DND-41 (cell line): ENCODE measurements at regions not wholly inside any gene's neighbourhood (a gene's known extent, or its start where the extent isn't known, plus 50 kb on each side); places are given as distances from the start of the nearest gene placed in this dataset.

Experiments
- ATAC-seq: fragments of 200-7000 bp; cut with Tn5 transposase; 3 replicates; pipeline ENCODE4 v1.9.1; 2021; ENCODE audit warnings: low read depth; ENCODE audit not compliant: insufficient read depth
- DNase-seq: peaks from one replicate; pipeline ENCODE4 v3.0.0-alpha.2; 2020
- H2AFZ ChIP-seq: 2 replicates; pipeline ENCODE4 v1.6.0; 2012; ENCODE audit warnings: low read depth, low read length
- H3K27ac ChIP-seq: 2 replicates; pipeline ENCODE4 v1.5.1; 2012; ENCODE audit warnings: low read length, inconsistent platforms
- H3K27me3 ChIP-seq: fragments of 200-600 bp; sonication (generic); 2 replicates; pipeline ENCODE4 v1.6.0; 2012; ENCODE audit warnings: low read length, mild to moderate bottlenecking, inconsistent platforms; ENCODE audit not compliant: insufficient read depth, poor library complexity
- H3K36me3 ChIP-seq: 2 replicates; pipeline ENCODE4 v1.5.1; 2012; ENCODE audit warnings: low read length, inconsistent platforms; ENCODE audit not compliant: insufficient read depth
- H3K4me1 ChIP-seq: 2 replicates; pipeline ENCODE4 v1.5.1; 2012; ENCODE audit warnings: mild to moderate bottlenecking, low read length; ENCODE audit not compliant: insufficient read depth
- H3K4me2 ChIP-seq: 2 replicates; pipeline ENCODE4 v1.6.0; 2012; ENCODE audit warnings: mild to moderate bottlenecking, moderate library complexity, low read length, inconsistent platforms; ENCODE audit not compliant: insufficient read depth
- H3K4me3 ChIP-seq, 2 experiments: fragments of 200-600 bp in 1 of 2; shearing (Covaris generic) in 1 of 2; 2 replicates each; pipeline ENCODE4 v1.5.1; 2012 to 2016; ENCODE audit warnings: inconsistent platforms in 2 of 2, low read length in 2 of 2, mild to moderate bottlenecking in 2 of 2, low read depth in 1 of 2, moderate library complexity in 1 of 2
- H3K79me2 ChIP-seq: 2 replicates; pipeline ENCODE4 v1.6.0; 2012; ENCODE audit warnings: low read length, inconsistent platforms; ENCODE audit not compliant: insufficient read depth
- H3K9ac ChIP-seq: 2 replicates; pipeline ENCODE4 v1.6.0; 2012; ENCODE audit warnings: low read depth, mild to moderate bottlenecking, inconsistent platforms, low read length, moderate library complexity
- H3K9me3 ChIP-seq: 2 replicates; pipeline ENCODE4 v1.5.1; 2012; ENCODE audit warnings: low read length, moderate library complexity, mild to moderate bottlenecking, inconsistent platforms; ENCODE audit not compliant: insufficient read depth, severe bottlenecking
- H4K20me1 ChIP-seq: 2 replicates; pipeline ENCODE4 v1.6.0; 2012; ENCODE audit warnings: low read length; ENCODE audit not compliant: insufficient read depth
- CTCF ChIP-seq: IDR thresholded peaks from 2 replicates; pipeline ENCODE4 v1.5.1; 2012; ENCODE audit warnings: borderline replicate concordance, low read length, moderate library complexity, mild to moderate bottlenecking; ENCODE audit not compliant: poor library complexity, severe bottlenecking; ENCODE audit errors: extremely low read depth
- EZH2 ChIP-seq: IDR thresholded peaks from 3 replicates; pipeline ENCODE4 v1.6.1; 2012; ENCODE audit warnings: borderline replicate concordance, low read depth, mild to moderate bottlenecking, moderate library complexity, low read length, inconsistent platforms; ENCODE audit not compliant: severe bottlenecking

DNA sequence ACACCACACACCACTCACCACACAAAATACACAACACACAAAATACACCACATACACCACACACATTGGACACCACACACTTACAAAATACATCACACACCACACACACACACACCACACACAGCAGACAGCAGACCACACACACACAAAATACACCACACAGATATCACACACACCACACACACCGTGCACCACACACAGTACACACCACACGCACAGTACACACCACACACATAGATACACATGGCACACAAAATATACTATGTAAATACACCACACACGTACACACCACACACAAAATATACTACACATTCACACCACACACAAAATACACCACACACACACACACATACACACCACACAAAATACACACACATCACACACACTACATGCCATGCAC, 1243.5 kb downstream of the BRD1 start:
- no peak overlapping the region for H2AFZ ChIP-seq
- H4K20me1 ChIP-seq: no peaks in the 10 kb centered on the region
- no peaks in the 10 kb centered on the region for H3K9me3 ChIP-seq
- no peaks in the 10 kb centered on the region for H3K4me1 ChIP-seq
- no peak overlapping the region for H3K9ac ChIP-seq
- no peak for ATAC-seq
- no peaks in the 10 kb centered on the region for H3K36me3 ChIP-seq
- H3K79me2 ChIP-seq: no peaks in the 10 kb centered on the region
- H3K4me2 ChIP-seq: no peak overlapping the region
- no peak overlapping the region for H3K27ac ChIP-seq
- no peak overlapping the region for H3K4me3 ChIP-seq
- TF ChIP-seq CTCF: no peak
- no peak for TF ChIP-seq EZH2
- DNase-seq: no peak
- H3K27me3 ChIP-seq: no peaks in the 10 kb centered on the region

DNA sequence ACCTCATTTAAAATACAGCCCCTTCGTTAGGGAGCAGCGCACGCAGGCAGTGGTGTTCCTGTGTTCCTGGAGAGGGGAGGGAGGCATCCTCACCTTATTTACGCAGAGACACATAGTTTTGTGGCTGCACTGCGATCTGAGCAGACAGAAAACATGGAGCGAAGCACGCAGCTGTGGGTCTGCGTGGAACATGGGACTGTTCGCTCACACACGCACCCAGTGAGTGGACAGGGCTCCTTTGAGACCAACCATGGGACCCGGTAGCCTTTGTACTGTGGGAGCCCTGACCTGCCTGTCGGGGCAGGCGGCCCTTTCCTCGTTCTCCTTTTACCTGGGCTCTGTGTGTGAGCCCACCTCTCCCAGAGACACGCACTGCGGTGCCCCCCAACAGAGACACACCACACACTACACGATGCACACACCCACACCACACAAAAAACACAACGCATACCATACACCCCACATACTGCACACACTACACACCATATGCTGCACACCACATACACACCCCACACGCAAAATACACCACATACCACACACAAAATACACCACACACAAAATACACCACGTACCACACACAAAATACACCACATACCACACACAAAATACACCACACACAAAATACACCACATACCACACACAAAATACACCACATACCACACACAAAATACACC, 1245.7 kb downstream of the BRD1 start:
- H3K36me3 ChIP-seq: no peaks in the 10 kb centered on the region
- H3K9ac ChIP-seq: no peak overlapping the region
- H3K79me2 ChIP-seq: no peaks in the 10 kb centered on the region
- no peaks in the 10 kb centered on the region for H3K4me1 ChIP-seq
- no peak overlapping the region for H3K4me3 ChIP-seq
- no peaks in the 10 kb centered on the region for H4K20me1 ChIP-seq
- H3K27me3 ChIP-seq: no peaks in the 10 kb centered on the region
- ATAC-seq (peak; percentile 45; the same call in 2 of the 3 replicates), DNase-seq (no peak)
- no peaks in the 10 kb centered on the region for H3K9me3 ChIP-seq
- H3K4me2 ChIP-seq: no peak overlapping the region
- TF ChIP-seq EZH2 (no peak), CTCF (no peak)
- no peak overlapping the region for H3K27ac ChIP-seq
- H2AFZ ChIP-seq: no peak overlapping the region

DNA sequence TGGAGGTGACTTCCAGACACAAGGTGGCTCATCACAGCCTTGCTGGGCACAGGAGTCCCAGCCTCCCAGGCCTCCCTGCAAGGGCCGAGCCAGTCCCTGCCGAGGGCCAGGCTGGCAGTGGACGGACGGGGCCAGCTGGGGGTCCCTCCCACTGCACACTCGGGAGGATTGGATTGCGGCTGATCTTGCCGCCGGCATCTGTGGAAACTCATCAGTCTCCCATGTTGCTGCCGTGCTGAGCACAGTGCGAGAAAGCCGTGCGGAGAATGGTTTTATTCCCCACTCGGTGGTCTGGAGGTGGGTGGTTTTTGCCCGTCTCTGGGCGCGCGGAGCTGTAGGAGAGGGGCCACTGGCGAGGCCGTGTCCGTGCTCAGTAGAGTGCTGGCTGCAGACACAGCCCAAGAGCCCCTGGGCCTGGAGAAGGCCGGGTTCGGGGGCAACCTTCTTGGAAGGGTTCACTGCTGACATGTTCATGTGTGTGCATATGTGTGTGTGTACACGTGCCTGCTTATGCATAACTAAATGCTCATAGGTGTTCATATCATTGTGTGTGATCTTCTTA, 1246.4 kb downstream of the BRD1 start:
- Histone ChIP-seq H3K9me3 (no peaks in the 10 kb centered on the region), H3K9ac (no peak overlapping the region), H3K4me3 (no peak overlapping the region), H3K4me1 (no peaks in the 10 kb centered on the region), H2AFZ (no peak overlapping the region), H3K79me2 (no peaks in the 10 kb centered on the region), H3K4me2 (no peak overlapping the region), H3K27me3 (no peaks in the 10 kb centered on the region), H3K36me3 (no peaks in the 10 kb centered on the region), H3K27ac (no peak overlapping the region), H4K20me1 (no peaks in the 10 kb centered on the region)
- peak; percentile 24; the same call in 1 of the 3 replicates for ATAC-seq
- TF ChIP-seq EZH2: no peak
- DNase-seq: no peak

GRCh38 chr22:48580481-48580970, 1247.1 kb downstream of the BRD1 start:
- Histone ChIP-seq H3K4me2 (no peak overlapping the region), H2AFZ (no peak overlapping the region), H3K9ac (no peak overlapping the region), H3K9me3 (no peaks in the 10 kb centered on the region), H4K20me1 (no peaks in the 10 kb centered on the region), H3K4me3 (no peak overlapping the region), H3K4me1 (no peaks in the 10 kb centered on the region), H3K27ac (no peak overlapping the region), H3K79me2 (no peaks in the 10 kb centered on the region), H3K36me3 (no peaks in the 10 kb centered on the region), H3K27me3 (no peaks in the 10 kb centered on the region)
- DNase-seq: peak; percentile 10
- no peak for TF ChIP-seq EZH2
- no peak for TF ChIP-seq CTCF
- peak; percentile 45; the same call in 2 of the 3 replicates for ATAC-seq
